SU-DHL-6 (cell line): ENCODE measurements at regions not wholly inside any gene's neighbourhood (a gene's known extent, or its start where the extent isn't known, plus 50 kb on each side); places are given as distances from the start of the nearest gene placed in this dataset.

Experiments used
- H2AFZ ChIP-seq: fragments of 200-600 bp; sonication (generic); 2 replicates; pipeline ENCODE4 v1.6.1; 2014; ENCODE audit warnings: low read depth, mild to moderate bottlenecking, moderate library complexity, mixed read lengths, antibody characterized with exemption, low read length; ENCODE audit not compliant: severe bottlenecking
- H3F3A ChIP-seq: fragments of 200-600 bp; shearing (Covaris generic); 2 replicates; pipeline ENCODE4 v1.6.0; 2016; ENCODE audit warnings: antibody characterized with exemption, mild to moderate bottlenecking; ENCODE audit not compliant: insufficient read depth
- H3K27ac ChIP-seq: fragments of 200-600 bp; sonication (generic); 2 replicates; pipeline ENCODE4 v1.5.1; 2016; ENCODE audit warnings: low read depth, mild to moderate bottlenecking, low read length, moderate library complexity, mixed read lengths
- H3K27me3 ChIP-seq: fragments of 200-600 bp; sonication (generic), shearing (Covaris generic); 2 replicates; pipeline ENCODE4 v1.6.0; 2014; ENCODE audit warnings: mild to moderate bottlenecking, low read length
- H3K36me3 ChIP-seq: fragments of 200-600 bp; sonication (generic); 2 replicates; pipeline ENCODE4 v1.6.1; 2014; ENCODE audit warnings: mild to moderate bottlenecking, low read length, mixed read lengths
- H3K4me2 ChIP-seq: fragments of 300-600, 200-600 bp; shearing (Covaris generic), sonication (generic); 2 replicates; pipeline ENCODE4 v1.6.0; 2014; ENCODE audit warnings: low read length, low read depth, mild to moderate bottlenecking; ENCODE audit not compliant: poor library complexity, severe bottlenecking
- H3K4me3 ChIP-seq: fragments of 200-600 bp; sonication (generic); 2 replicates; pipeline ENCODE4 v1.5.1; 2014; ENCODE audit warnings: antibody characterized with exemption, low read length, mild to moderate bottlenecking, mixed read lengths; ENCODE audit not compliant: insufficient read depth, poor library complexity, severe bottlenecking
- H3K79me2 ChIP-seq: fragments of 200-600 bp; sonication (generic); 2 replicates; pipeline ENCODE4 v1.6.1; 2014; ENCODE audit warnings: mild to moderate bottlenecking, low read length, moderate library complexity; ENCODE audit not compliant: insufficient read depth
- H3K9ac ChIP-seq: fragments of 200-600 bp; sonication (generic); 2 replicates; pipeline ENCODE4 v1.7.0; 2014; ENCODE audit warnings: mild to moderate bottlenecking, low read length
- H3K9me2 ChIP-seq: fragments of 200-600 bp; sonication (generic); replicated peaks from 2 replicates; pipeline ENCODE4 v1.6.1; 2014; ENCODE audit warnings: low read length; ENCODE audit not compliant: insufficient read depth
- H3K9me3 ChIP-seq: fragments of 200-600 bp; sonication (generic); 2 replicates; pipeline ENCODE4 v1.6.1; 2014; ENCODE audit warnings: low read length, mixed read lengths; ENCODE audit not compliant: insufficient read depth
- H4K20me1 ChIP-seq: fragments of 200-600 bp; sonication (generic); 2 replicates; pipeline ENCODE4 v1.6.1; 2014; ENCODE audit warnings: low read depth, mild to moderate bottlenecking, antibody characterized with exemption, low read length, moderate library complexity, mixed read lengths
- EZH2phosphoT487 ChIP-seq: fragments of 200-600 bp; sonication (generic), shearing (Covaris generic); conservative IDR thresholded peaks from 2 replicates; pipeline ENCODE4 v1.6.1; 2018; ENCODE audit warnings: mild to moderate bottlenecking, antibody characterized with exemption, low read length, moderate library complexity, mixed read lengths
- TF ChIP-seq, protein P1 (sequence below): fragments of 200-600 bp; sonication (generic); IDR thresholded peaks from one replicate; pipeline ENCODE4 v1.5.1; 2017; ENCODE audit warnings: antibody characterized with exemption, mild to moderate bottlenecking, low read length, moderate library complexity; ENCODE audit not compliant: insufficient read depth, poor library complexity, severe bottlenecking

GRCh38 chr12:114457620-114458019 lies 51.7 kb upstream of the TBX5 start:
- Histone ChIP-seq H3K9me3 (no peaks in the 10 kb centered on the region), H3K4me2 (no peak overlapping the region), H3K9me2 (no peaks in the 10 kb centered on the region; the same call in 1 of the 2 replicates), H3K79me2 (no peaks in the 10 kb centered on the region), H3K4me3 (no peak overlapping the region), H3K27me3 (no peaks in the 10 kb centered on the region), H3K27ac (no peak overlapping the region), H3K36me3 (no peaks in the 10 kb centered on the region), H2AFZ (no peak overlapping the region), H4K20me1 (no peaks in the 10 kb centered on the region), H3K9ac (no peak overlapping the region), H3F3A (no peaks in the 10 kb centered on the region)
- no peak for TF ChIP-seq EZH2phosphoT487
- TF ChIP-seq, protein P1, sequence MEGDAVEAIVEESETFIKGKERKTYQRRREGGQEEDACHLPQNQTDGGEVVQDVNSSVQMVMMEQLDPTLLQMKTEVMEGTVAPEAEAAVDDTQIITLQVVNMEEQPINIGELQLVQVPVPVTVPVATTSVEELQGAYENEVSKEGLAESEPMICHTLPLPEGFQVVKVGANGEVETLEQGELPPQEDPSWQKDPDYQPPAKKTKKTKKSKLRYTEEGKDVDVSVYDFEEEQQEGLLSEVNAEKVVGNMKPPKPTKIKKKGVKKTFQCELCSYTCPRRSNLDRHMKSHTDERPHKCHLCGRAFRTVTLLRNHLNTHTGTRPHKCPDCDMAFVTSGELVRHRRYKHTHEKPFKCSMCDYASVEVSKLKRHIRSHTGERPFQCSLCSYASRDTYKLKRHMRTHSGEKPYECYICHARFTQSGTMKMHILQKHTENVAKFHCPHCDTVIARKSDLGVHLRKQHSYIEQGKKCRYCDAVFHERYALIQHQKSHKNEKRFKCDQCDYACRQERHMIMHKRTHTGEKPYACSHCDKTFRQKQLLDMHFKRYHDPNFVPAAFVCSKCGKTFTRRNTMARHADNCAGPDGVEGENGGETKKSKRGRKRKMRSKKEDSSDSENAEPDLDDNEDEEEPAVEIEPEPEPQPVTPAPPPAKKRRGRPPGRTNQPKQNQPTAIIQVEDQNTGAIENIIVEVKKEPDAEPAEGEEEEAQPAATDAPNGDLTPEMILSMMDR = no peak
